ENCODE measurements at regions not wholly inside any gene's neighbourhood (a gene's known extent, or its start where the extent isn't known, plus 50 kb on each side); places are given as distances from the start of the nearest gene placed in this dataset.

DNA sequence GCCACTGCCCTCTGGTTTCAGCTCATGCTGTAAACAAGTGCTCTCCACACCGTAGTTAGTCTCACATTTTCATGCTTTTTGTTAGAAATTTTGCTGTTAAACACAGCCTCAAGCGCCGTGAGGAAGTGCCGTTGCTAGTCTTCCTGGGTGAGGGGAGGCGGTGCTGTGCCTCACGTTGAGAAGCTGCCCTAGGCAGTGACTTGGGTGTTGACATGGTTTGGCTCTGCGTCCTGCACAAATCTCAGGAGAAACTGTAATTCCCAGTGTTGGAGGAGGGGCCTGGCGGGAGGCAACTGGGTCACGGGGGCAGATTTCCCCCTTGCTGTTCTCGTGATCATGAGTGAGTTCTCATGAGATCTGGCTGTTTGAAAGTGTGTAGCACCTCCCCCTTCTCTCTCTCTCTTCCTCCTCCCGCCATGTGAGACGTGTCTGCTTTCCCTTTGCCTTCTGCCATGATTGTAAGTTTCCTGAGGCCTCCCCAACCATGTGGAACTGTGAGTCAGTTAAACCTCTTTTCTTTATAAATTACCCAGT is 95.8 kb downstream of the ERMARD start:
- TF ChIP-seq, protein P1, sequence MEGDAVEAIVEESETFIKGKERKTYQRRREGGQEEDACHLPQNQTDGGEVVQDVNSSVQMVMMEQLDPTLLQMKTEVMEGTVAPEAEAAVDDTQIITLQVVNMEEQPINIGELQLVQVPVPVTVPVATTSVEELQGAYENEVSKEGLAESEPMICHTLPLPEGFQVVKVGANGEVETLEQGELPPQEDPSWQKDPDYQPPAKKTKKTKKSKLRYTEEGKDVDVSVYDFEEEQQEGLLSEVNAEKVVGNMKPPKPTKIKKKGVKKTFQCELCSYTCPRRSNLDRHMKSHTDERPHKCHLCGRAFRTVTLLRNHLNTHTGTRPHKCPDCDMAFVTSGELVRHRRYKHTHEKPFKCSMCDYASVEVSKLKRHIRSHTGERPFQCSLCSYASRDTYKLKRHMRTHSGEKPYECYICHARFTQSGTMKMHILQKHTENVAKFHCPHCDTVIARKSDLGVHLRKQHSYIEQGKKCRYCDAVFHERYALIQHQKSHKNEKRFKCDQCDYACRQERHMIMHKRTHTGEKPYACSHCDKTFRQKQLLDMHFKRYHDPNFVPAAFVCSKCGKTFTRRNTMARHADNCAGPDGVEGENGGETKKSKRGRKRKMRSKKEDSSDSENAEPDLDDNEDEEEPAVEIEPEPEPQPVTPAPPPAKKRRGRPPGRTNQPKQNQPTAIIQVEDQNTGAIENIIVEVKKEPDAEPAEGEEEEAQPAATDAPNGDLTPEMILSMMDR (IDR thresholded peaks at IDR 0.05; ENCODE audit: poor library complexity) = no peak
- no peak for TF ChIP-seq EZH2 (IDR thresholded peaks at IDR 0.05; ENCODE audit: borderline replicate concordance)
- TF ChIP-seq EZH2phosphoT487 (IDR thresholded peaks at IDR 0.05; ENCODE audit: low read depth, severe bottlenecking, unreplicated experiment) = no peak
